ENCODE measurements at regions not wholly inside any gene's neighbourhood (a gene's known extent, or its start where the extent isn't known, plus 50 kb on each side); places are given as distances from the start of the nearest gene placed in this dataset.

- no TSS peak for BruUV-seq (replicated peaks)
- no peaks in the 10 kb centered on the region for H3K36me3 ChIP-seq (ENCODE audit: control insufficient read depth in 2 of 2, extremely low read depth in 1 of 2, insufficient read depth in 2 of 2, low read length in 2 of 2)
- no peaks in the 10 kb centered on the region for H3K9me3 ChIP-seq (replicated peaks; ENCODE audit: control insufficient read depth, insufficient read depth, low read length)
- H3K27ac ChIP-seq (ENCODE audit: insufficient read depth, low read depth, low read length) = no peak overlapping the region
- CTCF ChIA-PET = no interaction called here
- H3K9ac ChIP-seq (replicated peaks; ENCODE audit: extremely low read depth, insufficient read depth, low read length) = no peak overlapping the region
- intact Hi-C loops (cut with micrococcal nuclease) (no loop called here), dilution Hi-C loops (cut with MboI; ENCODE audit: extremely low pct_ligation_motif_present, low sequenced_read_pairs) (no loop called here)
- no peaks in the 10 kb centered on the region for H3K79me2 ChIP-seq (ENCODE audit: control insufficient read depth, insufficient read depth, low read length)
- no peak overlapping the region for H2AFZ ChIP-seq (ENCODE audit: low read depth, low read length)
- no peaks in the 10 kb centered on the region for H3K27me3 ChIP-seq (ENCODE audit: control insufficient read depth in 2 of 2, insufficient read depth in 2 of 2, low read length in 2 of 2)
- H3K4me1 ChIP-seq (ENCODE audit: control insufficient read depth, extremely low read depth, insufficient read depth, low read length) = no peaks in the 10 kb centered on the region
- POLR2A ChIA-PET = no interaction called here
- TF ChIP-seq FOS (IDR thresholded peaks at IDR 0.05; ENCODE audit: borderline replicate concordance, insufficient read depth, low read length) (no peak), CTCF (IDR thresholded peaks at IDR 0.05; ENCODE audit: extremely low read depth in 1 of 2, insufficient read depth in 1 of 2, low read depth in 1 of 2, low read length in 2 of 2) (no peak), JUN (IDR thresholded peaks at IDR 0.05; ENCODE audit: borderline replicate concordance, insufficient read depth, insufficient read length, low read depth) (no peak), MYC (IDR thresholded peaks at IDR 0.05; ENCODE audit: low read depth, low read length) (no peak), POLR2AphosphoS5 (IDR thresholded peaks at IDR 0.05; ENCODE audit: insufficient read depth, low read depth, low read length) (no peak), MAX (IDR thresholded peaks at IDR 0.05; ENCODE audit: insufficient read depth, insufficient read length) (no peak), POLR2A (IDR thresholded peaks at IDR 0.05; ENCODE audit: low read depth, low read length) (no peak), GATA2 (IDR thresholded peaks at IDR 0.05; ENCODE audit: insufficient read depth, insufficient read length, low read depth, low read length) (no peak), EZH2 (IDR thresholded peaks at IDR 0.05; ENCODE audit: borderline replicate concordance, low read depth, low read length, severe bottlenecking) (no peak)
- DNase-seq (ENCODE audit: low read depth, low spot score) (no peak), FAIRE-seq (no peak)
- no peaks in the 10 kb centered on the region for H3K9me1 ChIP-seq (replicated peaks; ENCODE audit: control insufficient read depth, extremely low read depth, insufficient read depth, low read length)
- H3K4me2 ChIP-seq (ENCODE audit: insufficient read depth, low read length) = no peak overlapping the region
- no peak overlapping the region for H3K4me3 ChIP-seq (replicated peaks in 1 of 3; ENCODE audit: insufficient read depth in 1 of 3, low read depth in 1 of 3, low read length in 3 of 3)
- H4K20me1 ChIP-seq (replicated peaks; ENCODE audit: control insufficient read depth, extremely low read depth, insufficient read depth, low read length) = no peaks in the 10 kb centered on the region
These were observed 989.5 kb upstream of the CDH9 start for GRCh38 chr5:28027851-28028250.

Data from endothelial cell of umbilical vein (primary cell).